KBM-7 (cell line): ENCODE measurements at regions not wholly inside any gene's neighbourhood (a gene's known extent, or its start where the extent isn't known, plus 50 kb on each side); places are given as distances from the start of the nearest gene placed in this dataset.

Experiments
- DNase-seq: peaks from one replicate; pipeline ENCODE4 v3.0.0-alpha.2; 2015
- in situ Hi-C: fragments of 300-500 bp; cut with MboI; formaldehyde crosslinking; loops from 2 replicates; pipeline ENCODE4 v1.14.3; 2020; ENCODE audit warnings: low sequenced_read_pairs, low pct_unique_long_range_greater_than_20kb, mixed read lengths

DNA sequence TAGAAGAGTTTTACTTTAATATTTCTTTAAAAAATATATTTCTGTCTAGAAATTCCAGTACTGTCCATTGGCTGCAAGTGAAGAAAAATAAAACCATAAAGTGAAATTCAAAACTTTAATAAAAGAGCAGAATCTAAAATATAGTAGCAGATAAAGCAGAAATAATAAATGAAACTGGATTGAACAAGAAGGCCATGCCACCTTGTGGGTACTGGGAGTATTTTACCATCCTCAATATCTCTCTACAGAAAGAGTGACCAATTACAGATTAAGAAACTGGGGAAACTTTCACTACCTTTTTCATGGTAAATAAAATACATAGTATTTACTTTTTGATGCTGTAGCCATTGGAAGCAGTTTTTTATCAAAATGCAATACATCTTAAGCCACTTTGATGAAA is 220.5 kb downstream of the BCAT1 start:
- in situ Hi-C loops = no loop called here
- DNase-seq = peak; percentile 7

DNA sequence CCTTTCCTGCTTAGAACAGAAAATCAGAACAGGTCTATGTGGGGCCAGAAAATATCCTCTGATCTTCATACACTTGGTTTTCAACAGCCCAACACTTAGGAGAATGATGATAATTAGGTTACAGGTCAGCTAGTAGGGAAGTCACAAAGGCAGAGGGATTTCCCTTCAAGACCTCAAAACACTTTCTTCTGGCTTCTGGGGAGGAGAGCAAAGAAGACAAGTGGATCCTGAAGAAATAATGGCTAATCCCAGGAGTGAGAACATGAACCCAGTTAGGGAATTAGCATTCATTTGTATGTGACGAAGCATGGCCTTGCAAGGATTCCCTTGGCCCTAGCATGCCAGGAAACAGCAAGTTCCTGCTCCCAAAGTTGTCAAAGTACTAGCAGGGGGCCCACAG is 223.3 kb downstream of the BCAT1 start:
- DNase-seq = no peak
- in situ Hi-C loops = no loop called here

DNA sequence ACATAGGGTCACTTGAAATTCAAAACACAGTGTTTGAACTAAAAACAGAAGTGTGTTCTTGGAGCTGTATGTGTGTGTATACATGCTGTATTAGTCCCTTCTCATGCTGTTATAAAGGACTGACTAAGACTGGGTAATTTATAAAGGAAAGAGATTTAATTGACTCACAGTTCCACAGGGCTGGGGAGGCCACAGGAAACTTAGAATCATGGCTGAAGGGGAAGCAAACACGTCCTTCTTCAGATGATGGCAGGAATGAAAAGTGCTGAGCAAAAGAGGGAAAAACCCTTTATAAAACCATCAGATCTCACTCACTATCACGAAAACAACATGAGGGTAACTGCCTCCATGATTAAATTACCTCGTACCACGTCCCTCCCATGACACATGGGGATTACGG is 224.1 kb downstream of the BCAT1 start:
- in situ Hi-C loops = no loop called here
- no peak for DNase-seq

DNA sequence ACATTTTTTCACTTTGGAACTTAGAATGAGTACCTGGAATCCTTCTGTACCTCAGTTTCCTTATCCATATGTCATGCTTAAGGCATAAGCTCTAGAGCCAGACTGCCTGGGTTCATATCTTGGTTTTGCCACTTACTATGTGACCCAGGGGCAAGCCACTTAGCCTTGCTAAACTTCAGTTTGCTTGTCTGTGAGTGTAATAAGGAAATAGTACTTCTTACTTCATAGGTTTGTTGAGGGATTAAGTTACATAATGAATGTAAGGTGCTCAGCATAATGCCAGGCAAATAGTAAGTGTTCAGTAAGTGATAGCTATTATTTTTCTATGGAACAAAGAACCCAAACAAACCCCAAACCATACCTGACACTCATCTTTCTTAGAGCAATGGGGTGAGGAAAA is 225.1 kb downstream of the BCAT1 start:
- in situ Hi-C loops = no loop called here

DNA sequence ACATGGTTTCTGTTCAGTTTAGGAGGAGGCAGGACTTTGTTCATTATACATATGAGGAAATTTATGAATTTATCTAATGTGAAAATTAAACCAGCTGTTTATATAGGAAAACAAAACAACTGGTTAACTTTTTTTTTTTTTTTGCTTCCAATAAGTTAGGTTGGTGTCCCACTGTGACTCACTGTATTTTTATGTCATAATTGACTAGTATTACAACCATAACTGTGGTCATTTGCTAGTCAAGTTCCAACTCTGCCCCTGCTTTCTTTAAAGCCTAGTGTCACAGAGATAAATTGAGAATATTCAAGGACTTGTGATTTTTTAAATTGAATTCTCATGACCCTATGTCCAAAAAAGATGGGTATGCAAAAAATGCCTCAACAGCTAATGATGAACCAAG is 227.7 kb downstream of the BCAT1 start:
- in situ Hi-C loops = no loop called here
- DNase-seq = no peak

More for the DNA sequence above, 225.1 kb downstream of the BCAT1 start:
- DNase-seq = no peak

DNA sequence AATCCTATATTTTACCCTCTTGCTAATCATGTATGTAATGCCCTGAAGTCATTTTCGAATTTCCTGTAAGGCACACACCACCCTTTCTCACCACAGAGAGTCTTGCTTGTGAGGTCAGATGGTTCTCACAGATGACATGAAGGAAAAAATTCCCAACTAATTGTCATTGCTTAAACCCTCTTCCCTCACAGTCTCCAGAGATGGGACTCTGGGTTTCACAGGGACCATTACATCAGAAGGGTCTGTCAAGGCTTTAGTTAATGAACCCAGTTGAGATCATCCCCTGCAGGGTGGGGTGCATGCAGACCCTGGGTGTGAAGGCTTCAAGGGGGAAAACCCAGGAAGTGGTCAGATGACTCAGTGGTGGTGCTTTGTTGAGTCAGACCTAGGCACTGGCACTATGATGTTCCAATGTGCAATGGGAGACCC is 229.6 kb downstream of the BCAT1 start:
- in situ Hi-C loops = no loop called here
- DNase-seq = no peak

DNA sequence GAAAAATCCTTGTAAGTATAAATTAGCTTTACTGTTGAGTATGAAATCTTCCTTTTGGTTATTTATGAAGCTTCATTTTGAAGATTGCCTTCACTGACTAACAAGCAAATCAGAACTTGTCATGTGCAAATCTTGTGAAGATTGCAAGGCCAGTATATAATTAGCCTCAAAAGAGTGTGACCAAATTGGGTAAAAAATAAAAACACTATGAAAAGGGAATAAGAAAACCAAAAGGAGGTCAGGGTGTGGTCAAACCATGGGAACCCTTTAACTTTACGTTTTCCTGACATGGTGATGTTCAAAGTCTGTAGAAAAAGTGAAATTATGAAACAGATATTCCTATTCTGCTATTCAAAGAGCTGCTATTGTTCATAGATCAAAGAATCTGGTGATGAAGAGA is 230.3 kb downstream of the BCAT1 start:
- in situ Hi-C loops = no loop called here
- no peak for DNase-seq

DNA sequence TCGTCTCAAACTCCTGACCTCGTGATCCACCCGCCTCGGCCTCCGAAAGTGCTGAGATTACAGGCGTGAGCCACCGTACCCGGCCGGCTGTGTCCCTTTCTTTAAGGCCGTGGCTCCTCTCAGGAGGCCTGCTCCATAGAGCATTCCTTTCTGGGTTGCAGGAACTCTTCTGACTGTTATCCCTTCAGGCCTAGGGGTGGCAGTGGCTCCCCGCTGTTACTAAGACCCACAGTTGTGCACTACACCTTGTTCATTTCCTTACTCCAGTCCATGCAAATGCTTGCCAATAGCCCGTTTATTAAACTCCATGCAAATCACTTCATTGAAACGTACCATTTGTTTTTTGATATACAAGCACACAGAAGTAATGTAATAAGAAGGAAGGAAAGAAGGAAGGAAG is 234.7 kb downstream of the BCAT1 start:
- in situ Hi-C loops = no loop called here
- no peak for DNase-seq

DNA sequence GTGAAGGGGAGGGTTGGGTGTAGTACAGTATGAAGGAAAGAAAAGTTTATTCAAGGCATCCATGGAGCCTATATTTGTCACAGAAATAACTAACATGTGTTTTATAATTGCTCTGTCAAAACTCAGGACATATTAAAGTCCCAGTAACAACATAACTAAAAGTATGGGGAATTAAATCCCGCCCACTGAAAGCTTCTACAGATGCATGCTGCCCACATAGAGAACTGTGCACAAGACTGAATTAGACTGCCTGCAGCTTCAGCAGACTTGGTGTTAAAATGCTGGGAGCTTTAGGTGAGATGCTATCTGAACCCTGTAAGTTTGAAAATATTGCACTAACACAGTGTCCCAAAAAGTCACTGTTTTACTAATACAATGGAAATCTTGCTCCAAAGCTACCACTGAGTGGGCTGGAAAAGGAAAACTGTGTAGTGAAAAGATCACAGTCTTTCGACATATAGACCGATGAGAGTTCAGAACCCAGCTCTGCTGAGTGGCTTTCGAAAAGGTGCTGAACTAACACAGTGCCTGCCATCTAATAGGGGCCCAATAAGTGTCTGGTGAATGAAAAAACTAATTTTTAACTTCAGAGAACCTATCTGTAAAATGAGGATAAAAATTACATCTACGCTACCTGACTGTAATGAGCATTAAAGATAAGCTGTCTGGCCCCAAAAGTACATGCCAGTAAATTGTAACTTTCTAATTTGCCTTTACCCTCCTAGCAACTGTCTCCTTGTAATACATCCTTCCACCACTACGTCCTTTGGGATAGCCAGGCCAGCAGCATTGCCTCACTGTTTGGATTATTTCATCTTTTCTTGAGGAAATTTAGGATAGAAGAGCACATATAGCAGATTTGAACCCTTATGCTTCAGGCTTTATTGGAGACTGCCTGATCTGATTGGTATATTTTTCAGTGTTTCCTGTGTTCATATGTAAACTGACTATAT is 237.6 kb downstream of the BCAT1 start:
- DNase-seq = no peak
- in situ Hi-C loops = no loop called here

DNA sequence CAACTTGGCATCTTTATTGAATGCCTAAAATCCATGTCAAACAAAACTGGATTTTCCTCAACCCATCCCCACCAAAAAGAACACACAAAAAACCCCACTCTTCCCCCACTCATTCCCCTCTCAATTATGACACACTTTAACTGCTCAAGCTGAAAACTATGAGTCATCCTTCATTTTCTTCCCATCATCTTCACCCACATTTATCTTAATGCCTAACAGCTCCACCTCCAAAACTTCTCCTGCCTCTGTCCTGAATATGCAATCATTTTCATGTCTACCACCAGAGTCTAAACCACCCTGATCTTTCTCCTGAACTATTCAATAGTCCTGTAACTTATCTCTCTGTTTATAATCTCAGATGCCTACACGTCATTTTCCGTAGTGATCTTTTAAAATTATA is 239.7 kb downstream of the BCAT1 start:
- in situ Hi-C loops = no loop called here
- no peak for DNase-seq

DNA sequence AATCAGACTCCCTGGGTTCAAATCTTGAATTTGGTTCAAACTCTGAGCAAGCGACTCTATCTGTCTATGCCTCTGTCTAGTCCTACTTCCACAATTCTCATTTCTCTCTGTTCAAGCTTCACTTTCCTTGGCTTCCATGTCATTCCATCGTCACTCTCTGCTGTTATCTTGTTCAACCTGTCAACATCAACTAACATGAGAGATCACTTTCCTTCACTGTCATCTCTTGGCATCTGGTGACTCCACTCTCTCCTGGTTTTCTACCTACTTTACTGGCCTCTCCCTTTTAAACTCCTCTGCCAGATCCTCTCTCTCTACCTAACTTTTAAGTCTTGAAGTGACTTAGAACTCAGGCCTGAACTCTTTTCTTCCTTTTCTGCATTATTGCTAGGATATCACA is 240.2 kb downstream of the BCAT1 start:
- no peak for DNase-seq
- in situ Hi-C loops = no loop called here

DNA sequence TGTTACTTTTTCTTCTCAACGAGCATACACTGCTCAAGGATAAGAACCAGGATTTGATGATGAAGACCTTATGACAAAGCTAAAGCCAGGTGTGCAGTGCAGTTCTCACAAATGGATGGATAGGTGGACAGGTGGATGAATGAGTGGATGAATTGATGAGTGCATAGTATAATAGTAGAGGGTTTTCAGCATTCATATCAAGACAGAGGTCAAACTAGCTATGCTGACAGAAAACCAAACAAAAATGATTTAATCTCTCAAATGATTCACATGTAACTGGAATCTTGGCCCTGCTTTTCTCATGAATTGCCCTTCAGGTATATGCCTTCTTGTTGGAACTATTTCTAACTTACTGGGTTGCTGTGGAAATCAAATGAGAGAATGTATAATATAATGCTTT is 240.9 kb downstream of the BCAT1 start:
- in situ Hi-C loops = no loop called here
- DNase-seq = no peak

DNA sequence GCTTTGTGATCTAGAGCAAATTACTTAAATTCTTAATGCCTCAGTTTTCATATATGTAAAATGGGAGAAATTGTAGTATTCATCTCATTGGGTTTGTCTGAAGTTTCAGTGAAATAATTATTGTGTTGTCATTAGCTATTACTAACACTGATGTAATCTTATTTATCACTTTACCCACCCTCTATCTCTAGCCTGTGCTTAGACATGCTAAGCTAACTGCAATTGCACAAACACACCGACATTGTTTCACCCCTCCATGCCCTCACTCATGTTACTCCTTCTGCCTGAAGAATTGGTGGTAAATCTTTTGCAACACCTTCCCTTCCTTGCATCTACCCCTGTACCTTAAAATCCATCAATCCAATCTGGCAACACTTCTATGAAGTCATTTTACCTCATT is 241.6 kb downstream of the BCAT1 start:
- in situ Hi-C loops = no loop called here
- DNase-seq = no peak

DNA sequence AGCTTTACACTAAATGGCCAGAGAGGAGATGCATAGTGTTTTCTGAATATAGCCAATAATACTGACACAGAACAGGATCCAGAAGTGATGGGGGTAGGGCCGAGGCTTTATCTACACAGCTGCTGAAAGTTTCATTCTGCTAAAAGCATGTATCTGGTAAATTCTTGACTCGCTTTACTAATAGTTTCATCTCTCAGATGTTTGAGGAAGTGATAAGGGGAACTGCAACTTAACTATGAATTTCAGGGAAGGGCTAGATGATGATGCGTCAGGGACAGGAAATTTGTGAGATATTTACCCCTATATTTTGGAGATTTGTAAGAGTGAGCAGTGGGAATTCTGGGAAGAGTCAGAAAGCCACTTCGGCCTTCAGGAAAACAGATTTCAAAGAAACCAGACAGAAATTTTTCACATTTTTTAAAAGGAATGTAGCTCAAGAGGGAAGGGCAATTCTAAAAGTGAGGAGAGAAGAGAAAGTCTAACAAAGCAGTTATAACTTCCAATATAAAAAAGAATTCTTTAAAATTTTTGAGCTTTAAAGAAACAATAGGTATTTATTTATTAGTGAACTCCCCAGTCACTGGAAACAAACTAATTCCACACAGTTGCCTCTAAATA is 243.1 kb downstream of the BCAT1 start:
- in situ Hi-C loops = no loop called here
- DNase-seq = no peak

DNA sequence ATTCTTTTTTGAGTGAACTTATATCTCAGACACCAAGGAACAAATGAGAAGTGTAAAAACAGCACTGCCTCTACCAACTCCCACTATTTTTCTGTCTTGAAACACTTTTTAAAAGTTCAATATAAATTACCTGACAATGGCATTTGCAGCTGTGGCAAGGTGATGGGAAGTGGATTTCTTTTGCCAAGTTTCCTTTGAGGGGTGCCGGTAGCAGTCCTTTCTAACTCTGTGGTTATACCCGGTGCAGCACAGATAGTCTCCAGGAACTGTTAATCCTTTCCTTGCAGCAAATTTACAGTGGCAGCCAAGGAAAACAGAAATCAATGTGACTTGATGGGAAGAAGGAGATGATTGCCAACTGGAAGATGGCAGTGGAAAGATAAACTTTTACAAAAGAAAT is 243.7 kb downstream of the BCAT1 start:
- in situ Hi-C loops = no loop called here
- no peak for DNase-seq

DNA sequence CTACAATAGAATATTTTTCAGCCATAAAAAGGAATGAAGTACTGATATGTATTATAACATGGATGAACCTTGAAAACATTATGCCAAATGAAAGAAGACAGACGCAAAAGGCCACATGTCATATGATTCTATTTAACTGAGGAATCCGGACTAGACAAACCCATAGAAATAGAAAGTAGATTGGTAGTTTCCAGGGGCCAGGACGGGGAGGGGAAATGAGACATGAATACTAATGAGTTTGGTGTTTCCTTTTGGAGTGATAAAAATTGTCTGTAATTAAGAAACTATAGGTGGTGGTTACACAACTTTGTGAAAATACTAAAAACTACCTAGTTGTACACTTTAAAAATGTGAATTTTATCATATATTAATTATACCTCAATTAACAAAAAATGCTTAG is 247.6 kb downstream of the BCAT1 start:
- in situ Hi-C loops = no loop called here
- no peak for DNase-seq

DNA sequence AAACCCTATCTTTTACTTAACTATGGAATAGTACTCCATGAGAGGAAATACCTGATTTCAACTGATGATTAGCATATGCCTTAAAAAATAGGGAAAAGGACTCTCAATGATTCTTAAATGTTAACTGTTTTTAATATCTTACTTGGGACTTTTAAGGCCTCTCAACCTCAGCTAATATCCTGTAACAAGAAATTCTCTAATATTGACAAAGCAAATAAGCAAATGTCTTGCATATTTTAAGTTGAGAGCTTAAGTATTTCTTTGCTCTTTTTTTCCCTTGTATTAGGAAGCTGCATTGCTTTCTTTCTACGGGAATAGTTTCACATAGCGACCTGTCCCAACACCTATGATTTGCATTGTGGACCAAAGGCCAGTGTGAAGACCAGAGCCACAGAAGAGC is 249.9 kb downstream of the BCAT1 start:
- in situ Hi-C loops = no loop called here
- DNase-seq = no peak

DNA sequence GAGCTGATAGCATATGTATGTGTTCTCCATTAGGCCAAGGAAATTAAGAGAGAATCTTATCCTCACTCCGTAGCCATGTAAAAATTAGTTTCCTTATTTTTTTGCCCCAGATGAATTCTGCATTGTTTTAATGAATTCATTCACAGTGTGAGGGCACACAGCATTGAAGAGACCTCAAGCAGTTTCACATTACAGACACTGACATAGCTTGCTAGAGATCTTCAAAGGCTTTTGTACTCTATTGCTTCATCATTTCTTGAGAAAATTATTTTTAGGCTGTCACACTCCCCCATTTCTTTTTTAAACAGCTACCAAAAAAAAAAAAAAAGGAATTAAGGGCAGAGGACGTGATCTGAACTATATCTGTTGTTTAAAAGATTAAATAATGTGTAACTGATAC is 251.1 kb downstream of the BCAT1 start:
- DNase-seq = no peak
- in situ Hi-C loops = no loop called here

DNA sequence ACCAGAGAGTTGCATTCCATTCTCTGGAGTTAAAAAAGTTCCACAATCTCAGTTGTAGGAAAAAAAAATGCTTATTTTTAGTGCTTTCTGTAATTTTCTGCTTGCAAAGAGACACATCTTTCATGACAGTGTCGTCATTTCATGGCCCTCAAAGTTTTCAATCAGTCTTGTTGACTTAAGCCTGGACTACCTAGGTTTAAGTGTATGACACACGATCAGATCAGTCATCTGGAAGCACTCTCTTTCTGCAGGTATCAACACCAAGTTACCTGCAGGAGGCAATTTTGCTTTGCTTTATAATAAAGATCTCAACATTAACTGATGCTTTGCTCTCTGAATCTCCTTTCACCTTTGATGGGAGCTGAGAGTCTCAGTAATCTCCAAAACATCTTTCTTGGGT is 251.6 kb downstream of the BCAT1 start:
- no peak for DNase-seq
- in situ Hi-C loops = no loop called here

DNA sequence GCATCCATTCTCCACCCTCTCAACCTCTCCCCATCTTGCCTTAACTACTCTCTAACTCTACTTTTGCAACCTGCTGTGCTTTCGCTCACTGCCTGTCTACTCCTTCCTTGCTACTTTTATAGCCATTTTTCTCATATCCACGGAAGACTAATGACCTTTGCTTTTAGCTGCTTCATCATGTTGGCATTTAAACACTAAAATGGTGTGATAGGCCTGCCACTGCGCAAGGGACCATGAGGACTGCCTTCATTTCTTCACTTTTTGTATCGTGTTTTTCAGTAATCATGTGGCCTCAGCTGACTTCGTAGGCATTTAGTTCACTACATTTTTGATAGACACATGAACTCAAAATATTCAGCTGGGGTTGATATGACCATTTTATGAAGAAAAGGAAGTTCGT is 252.1 kb downstream of the BCAT1 start:
- DNase-seq = no peak
- in situ Hi-C loops = no loop called here
